Memory B cell (primary cell): ENCODE measurements at regions not wholly inside any gene's neighbourhood (a gene's known extent, or its start where the extent isn't known, plus 50 kb on each side); places are given as distances from the start of the nearest gene placed in this dataset.

Experiments used
- ATAC-seq: fragments of 150-1000 bp; cut with Tn5 transposase; 2 replicates; pipeline ENCODE4 v1.10.0; 2021; ENCODE audit warnings: low read depth, mild to moderate bottlenecking, moderate library complexity
- DNase-seq, 2 donors: peaks; one replicate each; pipeline ENCODE4 v3.0.0; 2022; ENCODE audit warnings: low spot score in 2 of 2
- H3K27ac Mint-ChIP-seq: one replicate; pipeline ENCODE4 v1.8.0; 2022; ENCODE audit warnings: mild to moderate bottlenecking, moderate library complexity, mixed read lengths
- H3K27me3 Mint-ChIP-seq: one replicate; pipeline ENCODE4 v1.8.0; 2022; ENCODE audit warnings: mixed read lengths
- H3K36me3 Mint-ChIP-seq: one replicate; pipeline ENCODE4 v1.8.0; 2022; ENCODE audit warnings: mild to moderate bottlenecking, mixed read lengths
- H3K4me1 Mint-ChIP-seq: one replicate; pipeline ENCODE4 v1.8.0; 2022; ENCODE audit warnings: mixed read lengths
- H3K4me3 Mint-ChIP-seq: one replicate; pipeline ENCODE4 v1.8.0; 2022; ENCODE audit warnings: mild to moderate bottlenecking, moderate library complexity, mixed read lengths
- H3K9me3 Mint-ChIP-seq: one replicate; pipeline ENCODE4 v1.8.0; 2022; ENCODE audit warnings: mixed read lengths

GRCh38 chr3:182686033-182686886, 107.0 kb upstream of the ATP11B start:
- H3K4me1 Mint-ChIP-seq, result peaks cover 6% of the 10 kb centered on the region
- DNase-seq (no peak), ATAC-seq (no peak)
- H3K4me3 Mint-ChIP-seq, result no peak overlapping the region
- peaks cover 4% of the 10 kb centered on the region for H3K27me3 Mint-ChIP-seq
- no peaks in the 10 kb centered on the region for H3K9me3 Mint-ChIP-seq
- no peak overlapping the region for H3K27ac Mint-ChIP-seq
- H3K36me3 Mint-ChIP-seq, result no peaks in the 10 kb centered on the region

GRCh38 chr3:182690172-182690571, 103.1 kb upstream of the ATP11B start:
- Mint-ChIP-seq H3K4me3 (no peak overlapping the region), H3K4me1 (no peaks in the 10 kb centered on the region), H3K36me3 (no peaks in the 10 kb centered on the region), H3K9me3 (no peaks in the 10 kb centered on the region), H3K27me3 (peaks cover 9% of the 10 kb centered on the region), H3K27ac (no peak overlapping the region)
- ATAC-seq, result no peak
- DNase-seq, result no peak

- Mint-ChIP-seq H3K27me3 (peaks cover 6% of the 10 kb centered on the region), H3K36me3 (no peaks in the 10 kb centered on the region), H3K4me1 (no peaks in the 10 kb centered on the region), H3K27ac (no peak overlapping the region), H3K4me3 (no peak overlapping the region), H3K9me3 (no peaks in the 10 kb centered on the region)
- no peak for ATAC-seq
- DNase-seq, result no peak
Measured at GRCh38 chr3:182692021-182692420, 101.3 kb upstream of the ATP11B start.

GRCh38 chr3:182692695-182693094, 100.6 kb upstream of the ATP11B start:
- Mint-ChIP-seq H3K27ac (no peak overlapping the region), H3K36me3 (no peaks in the 10 kb centered on the region), H3K27me3 (peaks cover 6% of the 10 kb centered on the region), H3K4me1 (no peaks in the 10 kb centered on the region), H3K9me3 (no peaks in the 10 kb centered on the region), H3K4me3 (no peak overlapping the region)
- DNase-seq (no peak), ATAC-seq (no peak)

- Mint-ChIP-seq H3K4me1 (no peaks in the 10 kb centered on the region), H3K9me3 (no peaks in the 10 kb centered on the region), H3K27ac (no peak overlapping the region)
Measured at GRCh38 chr3:182693723-182694122, 99.6 kb upstream of the ATP11B start.

GRCh38 chr3:182696916-182697315, 96.4 kb upstream of the ATP11B start:
- Mint-ChIP-seq H3K9me3 (no peaks in the 10 kb centered on the region), H3K4me3 (no peak overlapping the region), H3K27me3 (peaks cover under 1% of the 10 kb centered on the region), H3K4me1 (no peaks in the 10 kb centered on the region), H3K27ac (no peak overlapping the region), H3K36me3 (no peaks in the 10 kb centered on the region)
- ATAC-seq (no peak), DNase-seq (no peak)

More at GRCh38 chr3:182693723-182694122, 99.6 kb upstream of the ATP11B start:
- ATAC-seq (no peak), DNase-seq (no peak)
- Mint-ChIP-seq H3K4me3 (no peak overlapping the region), H3K36me3 (no peaks in the 10 kb centered on the region), H3K27me3 (peaks cover 6% of the 10 kb centered on the region)

GRCh38 chr3:182697345-182697919, 95.9 kb upstream of the ATP11B start:
- no peak overlapping the region for H3K27ac Mint-ChIP-seq
- DNase-seq (no peak), ATAC-seq (no peak)
- H3K9me3 Mint-ChIP-seq, result no peaks in the 10 kb centered on the region
- no peaks in the 10 kb centered on the region for H3K27me3 Mint-ChIP-seq
- no peak overlapping the region for H3K4me3 Mint-ChIP-seq
- H3K36me3 Mint-ChIP-seq, result no peaks in the 10 kb centered on the region
- no peaks in the 10 kb centered on the region for H3K4me1 Mint-ChIP-seq

- H3K27me3 Mint-ChIP-seq, result no peaks in the 10 kb centered on the region
- H3K4me3 Mint-ChIP-seq, result no peak overlapping the region
- no peak for DNase-seq
- no peak for ATAC-seq
- no peaks in the 10 kb centered on the region for H3K9me3 Mint-ChIP-seq
- no peak overlapping the region for H3K27ac Mint-ChIP-seq
- H3K36me3 Mint-ChIP-seq, result no peaks in the 10 kb centered on the region
- H3K4me1 Mint-ChIP-seq, result no peaks in the 10 kb centered on the region
Measured at GRCh38 chr3:182698078-182698477, 95.2 kb upstream of the ATP11B start.

GRCh38 chr3:182699550-182700170, 93.6 kb upstream of the ATP11B start:
- H3K27ac Mint-ChIP-seq, result no peak overlapping the region
- ATAC-seq, result no peak
- no peak overlapping the region for H3K4me3 Mint-ChIP-seq
- H3K4me1 Mint-ChIP-seq, result no peaks in the 10 kb centered on the region
- no peak for DNase-seq
- no peaks in the 10 kb centered on the region for H3K27me3 Mint-ChIP-seq
- H3K36me3 Mint-ChIP-seq, result no peaks in the 10 kb centered on the region
- H3K9me3 Mint-ChIP-seq, result no peaks in the 10 kb centered on the region

- Mint-ChIP-seq H3K9me3 (no peaks in the 10 kb centered on the region), H3K27ac (no peak overlapping the region), H3K27me3 (peaks cover 2% of the 10 kb centered on the region), H3K4me1 (no peaks in the 10 kb centered on the region), H3K36me3 (no peaks in the 10 kb centered on the region), H3K4me3 (no peak overlapping the region)
- DNase-seq (no peak), ATAC-seq (no peak)
Measured at GRCh38 chr3:182702216-182702615, 91.1 kb upstream of the ATP11B start.

- H3K36me3 Mint-ChIP-seq, result no peaks in the 10 kb centered on the region
- H3K27me3 Mint-ChIP-seq, result peaks cover 2% of the 10 kb centered on the region
- no peak overlapping the region for H3K4me3 Mint-ChIP-seq
- H3K9me3 Mint-ChIP-seq, result no peaks in the 10 kb centered on the region
- no peak for DNase-seq
- H3K27ac Mint-ChIP-seq, result no peak overlapping the region
- no peak for ATAC-seq
- no peaks in the 10 kb centered on the region for H3K4me1 Mint-ChIP-seq
Measured at GRCh38 chr3:182703233-182703632, 90.1 kb upstream of the ATP11B start.

- Mint-ChIP-seq H3K27me3 (peaks cover 2% of the 10 kb centered on the region), H3K36me3 (no peaks in the 10 kb centered on the region), H3K9me3 (no peaks in the 10 kb centered on the region), H3K27ac (no peak overlapping the region), H3K4me1 (no peaks in the 10 kb centered on the region), H3K4me3 (no peak overlapping the region)
- ATAC-seq, result no peak
- no peak for DNase-seq
Measured at GRCh38 chr3:182704926-182705325, 88.4 kb upstream of the ATP11B start.

- Mint-ChIP-seq H3K9me3 (no peaks in the 10 kb centered on the region), H3K4me1 (peaks cover 2% of the 10 kb centered on the region), H3K27ac (no peak overlapping the region), H3K4me3 (no peak overlapping the region), H3K36me3 (no peaks in the 10 kb centered on the region), H3K27me3 (peaks cover 4% of the 10 kb centered on the region)
- no peak for ATAC-seq
- no peak for DNase-seq
Measured at GRCh38 chr3:182708810-182709209, 84.5 kb upstream of the ATP11B start.

- Mint-ChIP-seq H3K4me3 (no peak overlapping the region), H3K9me3 (no peaks in the 10 kb centered on the region), H3K36me3 (no peaks in the 10 kb centered on the region), H3K27me3 (peaks cover 4% of the 10 kb centered on the region), H3K4me1 (peaks cover 2% of the 10 kb centered on the region), H3K27ac (no peak overlapping the region)
- DNase-seq, result no peak
- no peak for ATAC-seq
Measured at GRCh38 chr3:182709306-182709705, 84.0 kb upstream of the ATP11B start.
